ENCODE measurements at regions not wholly inside any gene's neighbourhood (a gene's known extent, or its start where the extent isn't known, plus 50 kb on each side); places are given as distances from the start of the nearest gene placed in this dataset.

- Histone ChIP-seq H3K27me3 (no peaks in the 10 kb centered on the region), H3K4me3 (no peak overlapping the region), H3K9me3 (no peaks in the 10 kb centered on the region), H3K36me3 (no peaks in the 10 kb centered on the region), H3K27ac (no peak overlapping the region), H3K4me1 (no peaks in the 10 kb centered on the region)
- intact Hi-C loops (cut with DNase I), result no loop called here
- DNase-seq (ENCODE audit: low spot score in 2 of 2), result no peak
- no peak for TF ChIP-seq CTCF (IDR thresholded peaks at IDR 0.05)
Observed at GRCh38 chr9:29968831-29969230, 2395.6 kb upstream of the C9orf72 start.

- H3K27me3 ChIP-seq, result no peaks in the 10 kb centered on the region
- H3K4me3 ChIP-seq, result no peak overlapping the region
- H3K4me1 ChIP-seq, result no peaks in the 10 kb centered on the region
- no peak overlapping the region for H3K27ac ChIP-seq
- no peak for TF ChIP-seq CTCF (IDR thresholded peaks at IDR 0.05)
- intact Hi-C loops (cut with DNase I), result no loop called here
- DNase-seq (ENCODE audit: low spot score in 2 of 2), result no peak
- no peaks in the 10 kb centered on the region for H3K9me3 ChIP-seq
- no peaks in the 10 kb centered on the region for H3K36me3 ChIP-seq
Observed at GRCh38 chr9:29969408-29969807, 2396.1 kb upstream of the C9orf72 start.

GRCh38 chr9:29969856-29970647 is 2396.8 kb upstream of the C9orf72 start:
- H3K9me3 ChIP-seq, result no peaks in the 10 kb centered on the region
- H3K27me3 ChIP-seq, result no peaks in the 10 kb centered on the region
- H3K36me3 ChIP-seq, result no peaks in the 10 kb centered on the region
- no peak overlapping the region for H3K4me3 ChIP-seq
- no peaks in the 10 kb centered on the region for H3K4me1 ChIP-seq
- no peak for DNase-seq (ENCODE audit: low spot score in 2 of 2)
- TF ChIP-seq CTCF (IDR thresholded peaks at IDR 0.05), result no peak
- intact Hi-C loops (cut with DNase I), result no loop called here
- no peak overlapping the region for H3K27ac ChIP-seq

- TF ChIP-seq CTCF (IDR thresholded peaks at IDR 0.05), result no peak
- intact Hi-C loops (cut with DNase I), result no loop called here
- Histone ChIP-seq H3K4me3 (no peak overlapping the region), H3K9me3 (no peaks in the 10 kb centered on the region), H3K27ac (no peak overlapping the region), H3K27me3 (no peaks in the 10 kb centered on the region), H3K4me1 (no peaks in the 10 kb centered on the region), H3K36me3 (no peaks in the 10 kb centered on the region)
- DNase-seq (ENCODE audit: low spot score in 2 of 2), result no peak
Observed at GRCh38 chr9:29974197-29974596, 2400.9 kb upstream of the C9orf72 start.

GRCh38 chr9:29976981-29977380 is 2403.7 kb upstream of the C9orf72 start:
- Histone ChIP-seq H3K27ac (no peak overlapping the region), H3K9me3 (no peaks in the 10 kb centered on the region), H3K4me3 (no peak overlapping the region), H3K36me3 (no peaks in the 10 kb centered on the region), H3K27me3 (no peaks in the 10 kb centered on the region), H3K4me1 (no peaks in the 10 kb centered on the region)
- intact Hi-C loops (cut with DNase I), result no loop called here
- TF ChIP-seq CTCF (IDR thresholded peaks at IDR 0.05), result no peak
- no peak for DNase-seq (ENCODE audit: low spot score in 2 of 2)

All from ascending aorta (tissue), 2 donors.